Fibroblast of lung (primary cell): ENCODE measurements at regions not wholly inside any gene's neighbourhood (a gene's known extent, or its start where the extent isn't known, plus 50 kb on each side); places are given as distances from the start of the nearest gene placed in this dataset.

ENCODE experiments used
- CTCF ChIP-seq, 2 donors: IDR thresholded peaks in 1 of 2; conservative IDR thresholded peaks in 1 of 2; 1 replicate in 1 of 2; 2 replicates in 1 of 2; pipeline ENCODE4 v1.5.1; 2011 to 2012; ENCODE audit warnings: low read length in 2 of 2, control low read depth in 1 of 2, inconsistent platforms in 1 of 2, low read depth in 1 of 2, mild to moderate bottlenecking in 1 of 2
- EZH2 ChIP-seq: IDR thresholded peaks from 2 replicates; pipeline ENCODE4 v1.5.1; 2012; ENCODE audit warnings: low read length, control low read depth, mild to moderate bottlenecking; ENCODE audit errors: missing control alignments

- TF ChIP-seq EZH2 (no peak), CTCF (conservative IDR thresholded peaks at IDR 0.05 in 1 of 2, IDR thresholded peaks at IDR 0.05 in 1 of 2; ENCODE audit: low read depth in 1 of 2, low read length in 2 of 2) (no peak)
These were observed 1073.9 kb downstream of the NXPH1 start for GRCh38 chr7:9507290-9507689.
